Neural cell (in vitro differentiated cells): ENCODE measurements at regions not wholly inside any gene's neighbourhood (a gene's known extent, or its start where the extent isn't known, plus 50 kb on each side); places are given as distances from the start of the nearest gene placed in this dataset.

Experiments used
- H2AFZ ChIP-seq: fragments of 200-600, 300-800 bp; sonication (generic), shearing (Covaris generic); 2 replicates; pipeline ENCODE4 v1.6.0; 2014; ENCODE audit warnings: low read depth, mild to moderate bottlenecking, antibody characterized with exemption, low read length, moderate library complexity
- H3F3A ChIP-seq: fragments of 200-600 bp; shearing (Covaris generic); 2 replicates; pipeline ENCODE4 v1.6.1; 2016; ENCODE audit warnings: mild to moderate bottlenecking, moderate library complexity, mixed read lengths, antibody characterized with exemption, low read length; ENCODE audit not compliant: insufficient read depth, poor library complexity, severe bottlenecking
- H3K27ac ChIP-seq: fragments of 200-600, 300-800 bp; sonication (generic), shearing (Covaris generic); 2 replicates; pipeline ENCODE4 v1.5.1; 2014; ENCODE audit warnings: mild to moderate bottlenecking, low read length, moderate library complexity
- H3K27me3 ChIP-seq: fragments of 300-800, 200-600 bp; sonication (generic), shearing (Covaris generic); 2 replicates; pipeline ENCODE4 v1.6.0; 2014; ENCODE audit warnings: mild to moderate bottlenecking, low read depth, low read length, moderate library complexity; ENCODE audit not compliant: insufficient read depth
- H3K36me3 ChIP-seq: fragments of 300-800, 200-600 bp; sonication (generic), shearing (Covaris generic); 2 replicates; pipeline ENCODE4 v1.5.1; 2014; ENCODE audit warnings: mild to moderate bottlenecking, antibody characterized with exemption, low read length, moderate library complexity; ENCODE audit not compliant: insufficient read depth
- H3K4me2 ChIP-seq: fragments of 300-800, 200-600 bp; sonication (generic), shearing (Covaris generic); 2 replicates; pipeline ENCODE4 v1.6.0; 2014; ENCODE audit warnings: mild to moderate bottlenecking, low read length
- H3K4me3 ChIP-seq: fragments of 300-800, 200-600 bp; sonication (generic), shearing (Covaris generic); 2 replicates; pipeline ENCODE4 v1.5.1; 2014; ENCODE audit warnings: mild to moderate bottlenecking, low read length, moderate library complexity
- H3K79me2 ChIP-seq: fragments of 200-600 bp; shearing (Covaris generic); replicated peaks from 2 replicates; pipeline ENCODE4 v1.6.0; 2014; ENCODE audit warnings: mild to moderate bottlenecking, low read length, moderate library complexity; ENCODE audit not compliant: insufficient read depth
- H3K9ac ChIP-seq: fragments of 300-800, 200-600 bp; sonication (generic), shearing (Covaris generic); 2 replicates; pipeline ENCODE4 v1.6.1; 2016; ENCODE audit warnings: mild to moderate bottlenecking, low read length, mixed read lengths
- H3K9me2 ChIP-seq: fragments of 200-600 bp; shearing (Covaris generic); 2 replicates; pipeline ENCODE4 v1.6.1; 2016; ENCODE audit warnings: mild to moderate bottlenecking, low read length, mixed read lengths; ENCODE audit not compliant: insufficient read depth
- H3K9me3 ChIP-seq: fragments of 200-600, 300-800 bp; sonication (generic), shearing (Covaris generic); 2 replicates; pipeline ENCODE4 v1.6.1; 2016; ENCODE audit warnings: mild to moderate bottlenecking, mixed run types, low read length, moderate library complexity, mixed read lengths
- H4K20me1 ChIP-seq: fragments of 200-600 bp; shearing (Covaris generic); 2 replicates; pipeline ENCODE4 v1.6.1; 2016; ENCODE audit warnings: mild to moderate bottlenecking, mixed run types; ENCODE audit not compliant: insufficient read depth
- EP300 ChIP-seq: fragments of 450-650 bp; conservative IDR thresholded peaks from 2 replicates; pipeline ENCODE4 v1.6.1; 2014; ENCODE audit warnings: antibody characterized with exemption, mild to moderate bottlenecking, moderate library complexity; ENCODE audit not compliant: poor library complexity, severe bottlenecking
- EZH2 ChIP-seq: fragments of 200-600, 300-800 bp; shearing (Covaris generic), sonication (generic); IDR thresholded peaks from 2 replicates; pipeline ENCODE4 v1.6.1; 2014; ENCODE audit warnings: antibody characterized with exemption, low read length, borderline replicate concordance, mild to moderate bottlenecking; ENCODE audit not compliant: insufficient read depth, poor library complexity, severe bottlenecking
- MXI1 ChIP-seq: fragments of 450-650 bp; conservative IDR thresholded peaks from 2 replicates; pipeline ENCODE4 v1.6.1; 2014; ENCODE audit warnings: antibody characterized with exemption, mild to moderate bottlenecking; ENCODE audit not compliant: poor library complexity, severe bottlenecking
- POLR2AphosphoS5 ChIP-seq: IDR thresholded peaks from 2 replicates; pipeline ENCODE4 v1.6.1; 2012
- RAD21 ChIP-seq: fragments of 450-650 bp; conservative IDR thresholded peaks from 2 replicates; pipeline ENCODE4 v1.6.1; 2014; ENCODE audit warnings: antibody characterized with exemption, mild to moderate bottlenecking, moderate library complexity
- SMC3 ChIP-seq: fragments of 450-650 bp; conservative IDR thresholded peaks from 2 replicates; pipeline ENCODE4 v1.6.1; 2014; ENCODE audit warnings: antibody characterized with exemption, mild to moderate bottlenecking, moderate library complexity; ENCODE audit not compliant: poor library complexity
- TAF1 ChIP-seq: IDR thresholded peaks from 2 replicates; pipeline ENCODE4 v1.6.1; 2012; ENCODE audit warnings: low read depth
- TF ChIP-seq, protein P1 (sequence below): fragments of 450-650 bp; IDR thresholded peaks from 2 replicates; pipeline ENCODE4 v1.5.1; 2014; ENCODE audit warnings: antibody characterized with exemption, mild to moderate bottlenecking, moderate library complexity; ENCODE audit not compliant: poor library complexity, severe bottlenecking
- TF ChIP-seq, protein P2 (sequence below): IDR thresholded peaks from 2 replicates; pipeline ENCODE4 v1.6.1; 2012; ENCODE audit warnings: borderline replicate concordance

DNA sequence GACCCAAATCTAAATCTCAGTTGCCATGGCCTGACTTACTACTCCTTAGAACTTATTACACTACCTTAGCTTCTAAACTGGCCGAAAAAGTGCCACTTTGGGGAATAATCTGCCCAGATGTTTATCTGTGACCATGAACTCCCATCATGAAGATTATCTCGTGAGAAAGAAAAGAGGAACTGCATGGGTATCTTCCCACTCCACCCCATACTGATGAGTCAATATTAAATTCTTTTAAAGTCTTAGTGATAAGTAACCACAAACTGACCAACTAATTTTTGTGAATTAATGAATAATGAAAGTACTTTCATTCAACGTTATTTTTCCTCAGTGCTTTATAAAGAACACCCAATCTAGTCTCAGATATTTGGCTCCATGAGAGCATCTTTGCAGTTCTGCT, 493.5 kb downstream of the EBF1 start:
- H3K4me3 ChIP-seq, result no peak overlapping the region
- no peaks in the 10 kb centered on the region for H3K27me3 ChIP-seq
- H3K9ac ChIP-seq, result no peak overlapping the region
- H3F3A ChIP-seq, result no peaks in the 10 kb centered on the region
- H3K9me3 ChIP-seq, result no peaks in the 10 kb centered on the region
- TF ChIP-seq POLR2AphosphoS5, result no peak
- TF ChIP-seq, protein P1, sequence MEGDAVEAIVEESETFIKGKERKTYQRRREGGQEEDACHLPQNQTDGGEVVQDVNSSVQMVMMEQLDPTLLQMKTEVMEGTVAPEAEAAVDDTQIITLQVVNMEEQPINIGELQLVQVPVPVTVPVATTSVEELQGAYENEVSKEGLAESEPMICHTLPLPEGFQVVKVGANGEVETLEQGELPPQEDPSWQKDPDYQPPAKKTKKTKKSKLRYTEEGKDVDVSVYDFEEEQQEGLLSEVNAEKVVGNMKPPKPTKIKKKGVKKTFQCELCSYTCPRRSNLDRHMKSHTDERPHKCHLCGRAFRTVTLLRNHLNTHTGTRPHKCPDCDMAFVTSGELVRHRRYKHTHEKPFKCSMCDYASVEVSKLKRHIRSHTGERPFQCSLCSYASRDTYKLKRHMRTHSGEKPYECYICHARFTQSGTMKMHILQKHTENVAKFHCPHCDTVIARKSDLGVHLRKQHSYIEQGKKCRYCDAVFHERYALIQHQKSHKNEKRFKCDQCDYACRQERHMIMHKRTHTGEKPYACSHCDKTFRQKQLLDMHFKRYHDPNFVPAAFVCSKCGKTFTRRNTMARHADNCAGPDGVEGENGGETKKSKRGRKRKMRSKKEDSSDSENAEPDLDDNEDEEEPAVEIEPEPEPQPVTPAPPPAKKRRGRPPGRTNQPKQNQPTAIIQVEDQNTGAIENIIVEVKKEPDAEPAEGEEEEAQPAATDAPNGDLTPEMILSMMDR, result no peak
- TF ChIP-seq, protein P2, sequence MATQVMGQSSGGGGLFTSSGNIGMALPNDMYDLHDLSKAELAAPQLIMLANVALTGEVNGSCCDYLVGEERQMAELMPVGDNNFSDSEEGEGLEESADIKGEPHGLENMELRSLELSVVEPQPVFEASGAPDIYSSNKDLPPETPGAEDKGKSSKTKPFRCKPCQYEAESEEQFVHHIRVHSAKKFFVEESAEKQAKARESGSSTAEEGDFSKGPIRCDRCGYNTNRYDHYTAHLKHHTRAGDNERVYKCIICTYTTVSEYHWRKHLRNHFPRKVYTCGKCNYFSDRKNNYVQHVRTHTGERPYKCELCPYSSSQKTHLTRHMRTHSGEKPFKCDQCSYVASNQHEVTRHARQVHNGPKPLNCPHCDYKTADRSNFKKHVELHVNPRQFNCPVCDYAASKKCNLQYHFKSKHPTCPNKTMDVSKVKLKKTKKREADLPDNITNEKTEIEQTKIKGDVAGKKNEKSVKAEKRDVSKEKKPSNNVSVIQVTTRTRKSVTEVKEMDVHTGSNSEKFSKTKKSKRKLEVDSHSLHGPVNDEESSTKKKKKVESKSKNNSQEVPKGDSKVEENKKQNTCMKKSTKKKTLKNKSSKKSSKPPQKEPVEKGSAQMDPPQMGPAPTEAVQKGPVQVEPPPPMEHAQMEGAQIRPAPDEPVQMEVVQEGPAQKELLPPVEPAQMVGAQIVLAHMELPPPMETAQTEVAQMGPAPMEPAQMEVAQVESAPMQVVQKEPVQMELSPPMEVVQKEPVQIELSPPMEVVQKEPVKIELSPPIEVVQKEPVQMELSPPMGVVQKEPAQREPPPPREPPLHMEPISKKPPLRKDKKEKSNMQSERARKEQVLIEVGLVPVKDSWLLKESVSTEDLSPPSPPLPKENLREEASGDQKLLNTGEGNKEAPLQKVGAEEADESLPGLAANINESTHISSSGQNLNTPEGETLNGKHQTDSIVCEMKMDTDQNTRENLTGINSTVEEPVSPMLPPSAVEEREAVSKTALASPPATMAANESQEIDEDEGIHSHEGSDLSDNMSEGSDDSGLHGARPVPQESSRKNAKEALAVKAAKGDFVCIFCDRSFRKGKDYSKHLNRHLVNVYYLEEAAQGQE, result no peak
- TF ChIP-seq RAD21, result no peak
- no peak for TF ChIP-seq EP300
- H3K79me2 ChIP-seq, result no peaks in the 10 kb centered on the region
- no peak overlapping the region for H3K4me2 ChIP-seq
- no peak overlapping the region for H2AFZ ChIP-seq
- H4K20me1 ChIP-seq, result no peaks in the 10 kb centered on the region
- H3K36me3 ChIP-seq, result no peaks in the 10 kb centered on the region
- H3K9me2 ChIP-seq, result no peaks in the 10 kb centered on the region
- no peak overlapping the region for H3K27ac ChIP-seq

DNA sequence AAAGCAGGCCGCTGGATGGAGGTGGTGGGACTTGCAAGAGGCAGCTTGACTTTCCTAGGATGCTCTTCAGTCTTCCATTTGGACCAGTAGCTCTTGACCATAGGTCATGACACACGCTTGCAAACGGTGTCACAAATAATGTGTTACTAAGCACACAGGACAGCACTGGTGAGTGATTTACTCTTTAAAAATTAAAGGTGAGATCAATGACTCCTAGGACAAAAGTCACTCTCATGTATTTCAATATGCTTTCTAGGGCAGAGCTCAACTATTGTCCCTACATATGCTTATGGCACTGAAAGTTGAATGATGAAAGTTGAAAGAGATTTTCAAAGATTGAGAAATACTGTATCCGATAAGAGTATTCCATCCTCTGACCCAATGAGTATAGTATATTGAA, 496.7 kb downstream of the EBF1 start:
- no peak overlapping the region for H3K4me2 ChIP-seq

More for the DNA sequence above, 496.7 kb downstream of the EBF1 start:
- TF ChIP-seq EZH2, result no peak
- TF ChIP-seq, protein P1, result no peak
- no peak for TF ChIP-seq TAF1
- TF ChIP-seq, protein P2, result no peak
- TF ChIP-seq RAD21, result no peak
- TF ChIP-seq EP300, result no peak
- no peak for TF ChIP-seq SMC3
- TF ChIP-seq POLR2AphosphoS5, result no peak
- TF ChIP-seq MXI1, result no peak
- no peak overlapping the region for H3K9ac ChIP-seq
- no peaks in the 10 kb centered on the region for H4K20me1 ChIP-seq
- no peak overlapping the region for H2AFZ ChIP-seq
- no peaks in the 10 kb centered on the region for H3K27me3 ChIP-seq
- H3K36me3 ChIP-seq, result no peaks in the 10 kb centered on the region
- no peak overlapping the region for H3K27ac ChIP-seq
- no peaks in the 10 kb centered on the region for H3K9me2 ChIP-seq
- H3K79me2 ChIP-seq, result no peaks in the 10 kb centered on the region
- no peaks in the 10 kb centered on the region for H3F3A ChIP-seq
- no peak overlapping the region for H3K4me3 ChIP-seq
- H3K9me3 ChIP-seq, result no peaks in the 10 kb centered on the region
